Liver (tissue), 8 donors: ENCODE measurements at regions not wholly inside any gene's neighbourhood (a gene's known extent, or its start where the extent isn't known, plus 50 kb on each side); places are given as distances from the start of the nearest gene placed in this dataset. TPM values are rescaled to one million over a fixed set of nuclear protein-coding genes. Genes with fewer than 3 reads are reported as not detected.
A peak's percentile ranks its signal among the peaks of the same experiment; 100 is the strongest.

Source experiments
- DNase-seq: peaks from one replicate; pipeline ENCODE4 v3.0.0-alpha.2; 2017; ENCODE audit warnings: low spot score
- H3K27ac ChIP-seq, 2 donors: one replicate each; pipeline ENCODE4 v1.7.0; 2013; ENCODE audit warnings: inconsistent platforms in 2 of 2, low read length in 2 of 2, control low read depth in 1 of 2, low read depth in 1 of 2, mild to moderate bottlenecking in 1 of 2
- H3K27me3 ChIP-seq, 4 donors: one replicate each; pipeline versions ENCODE4 v1.6.1 to v1.7.0; 2013; ENCODE audit warnings: low read length in 3 of 4, inconsistent platforms in 1 of 4, mild to moderate bottlenecking in 1 of 4, moderate library complexity in 1 of 4; ENCODE audit not compliant: control insufficient read depth in 4 of 4, insufficient read depth in 4 of 4
- H3K36me3 ChIP-seq, 4 donors: one replicate each; pipeline versions ENCODE4 v1.6.1 to v1.7.0; 2013; ENCODE audit warnings: low read length in 3 of 4, mild to moderate bottlenecking in 3 of 4, low read depth in 1 of 4, moderate library complexity in 1 of 4; ENCODE audit not compliant: control insufficient read depth in 4 of 4, insufficient read depth in 3 of 4
- H3K4me1 ChIP-seq, 4 donors: one replicate each; pipeline versions ENCODE4 v1.6.1 to v1.7.0; 2013; ENCODE audit warnings: low read length in 3 of 4, mild to moderate bottlenecking in 3 of 4, moderate library complexity in 1 of 4; ENCODE audit not compliant: control insufficient read depth in 4 of 4, insufficient read depth in 4 of 4
- H3K4me3 ChIP-seq, 3 donors: one replicate each; pipeline versions ENCODE4 v1.6.1 to v1.7.0; 2013; ENCODE audit warnings: low read length in 3 of 3, control low read depth in 1 of 3, low read depth in 1 of 3, mild to moderate bottlenecking in 1 of 3
- H3K9ac ChIP-seq, 2 donors: one replicate each; pipeline ENCODE4 v1.7.0; 2013; ENCODE audit warnings: low read length in 2 of 2, mild to moderate bottlenecking in 2 of 2, moderate library complexity in 2 of 2, control low read depth in 1 of 2, low read depth in 1 of 2
- H3K9me3 ChIP-seq, 4 donors: one replicate each; pipeline versions ENCODE4 v1.6.1 to v1.7.0; 2013; ENCODE audit warnings: low read length in 3 of 4; ENCODE audit not compliant: control insufficient read depth in 4 of 4
- ATF3 ChIP-seq: IDR thresholded peaks from 2 replicates; pipeline ENCODE4 v1.6.1; 2016; ENCODE audit warnings: antibody characterized with exemption
- FOXA1 ChIP-seq: IDR thresholded peaks from 2 replicates; pipeline ENCODE4 v1.6.1; 2016; ENCODE audit warnings: antibody characterized with exemption
- FOXA2 ChIP-seq: IDR thresholded peaks from 2 replicates; pipeline ENCODE4 v1.6.1; 2016; ENCODE audit warnings: antibody characterized with exemption
- GABPA ChIP-seq, 2 donors: IDR thresholded peaks in 1 of 2; conservative IDR thresholded peaks in 1 of 2; 2 replicates each; pipeline ENCODE4 v1.6.1; 2016; ENCODE audit warnings: antibody characterized with exemption in 2 of 2, mild to moderate bottlenecking in 1 of 2, moderate library complexity in 1 of 2
- HNF4G ChIP-seq: IDR thresholded peaks from 2 replicates; pipeline ENCODE4 v1.6.1; 2016; ENCODE audit warnings: antibody characterized with exemption
- MAX ChIP-seq: IDR thresholded peaks from 2 replicates; pipeline ENCODE4 v1.6.1; 2016; ENCODE audit warnings: antibody characterized with exemption
- RAD21 ChIP-seq, 2 donors: IDR thresholded peaks; 2 replicates each; pipeline ENCODE4 v1.6.1; 2016; ENCODE audit warnings: antibody characterized with exemption in 2 of 2, mild to moderate bottlenecking in 2 of 2
- TAF1 ChIP-seq: conservative IDR thresholded peaks from 2 replicates; pipeline ENCODE4 v1.6.1; 2016; ENCODE audit warnings: antibody characterized with exemption, mild to moderate bottlenecking
- WGBS: extraction: QIAGEN DNeasy Blood & Tissue Kit; methylation state at CpG from one replicate; pipeline ENCODE4 v1.1.7; 2013; 5-methylcytosine and 5-hydroxymethylcytosine counted together
- small RNA-seq: library from RNA; depleted of rRNA; stranded (forward); fragments of <200 nt; gene quantifications from one replicate; pipeline ENCODE3, GENCODE V24; 2014
- donor health status: healthy.
- donor health status: healthy.
- donor health status: healthy.
- donor health status: healthy.

DNA sequence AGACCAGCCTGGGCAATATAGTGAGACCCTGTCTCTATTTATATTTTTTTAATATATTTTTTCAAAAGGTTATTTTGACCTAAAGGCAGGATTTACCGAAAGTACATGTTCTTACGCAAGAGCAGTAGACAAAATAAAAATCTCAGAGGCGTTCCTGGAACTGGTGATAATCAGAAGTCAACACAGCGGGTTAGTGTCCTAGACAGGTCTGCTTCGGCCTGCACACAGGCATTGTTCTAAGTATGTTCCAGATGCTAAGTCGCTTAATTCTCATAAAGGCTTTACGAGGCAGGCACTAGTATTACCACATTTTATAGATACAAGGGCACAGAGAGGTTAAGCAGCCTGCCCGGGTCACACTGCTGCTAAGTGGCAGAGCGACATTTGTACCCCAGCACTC, 56.9 kb upstream of the SLC25A33 start:
- Histone ChIP-seq H3K36me3 (no peaks in the 10 kb centered on the region), H3K9me3 (no peaks in the 10 kb centered on the region), H3K4me1 (peaks cover 0 to 8% (median 5%) of the 10 kb centered on the region in 4 donors), H3K27ac (no peak overlapping the region), H3K27me3 (no peaks in the 10 kb centered on the region), H3K4me3 (no peak overlapping the region), H3K9ac (no peak overlapping the region)
- no peak for DNase-seq
- TF ChIP-seq HNF4G (no peak), ATF3 (no peak), RAD21 (IDR thresholded peaks at IDR 0.05) (peak in 1 of 2 donors; percentile 6), TAF1 (no peak)
- WGBS, result 63% methylated on average over 9 of the region's 9 CpGs

- no peak overlapping the region for H3K4me3 ChIP-seq
- peaks cover 0 to 8% (median 5%) of the 10 kb centered on the region in 4 donors for H3K4me1 ChIP-seq
- 89% methylated on average over 19 of the region's 19 CpGs for WGBS
- no peak for DNase-seq
- H3K9ac ChIP-seq, result no peak overlapping the region
- H3K9me3 ChIP-seq, result no peaks in the 10 kb centered on the region
- no peaks in the 10 kb centered on the region for H3K36me3 ChIP-seq
- H3K27ac ChIP-seq, result no peak overlapping the region
- TF ChIP-seq FOXA1, result no peak
- no peak for TF ChIP-seq MAX
- H3K27me3 ChIP-seq, result no peaks in the 10 kb centered on the region
Observed at GRCh38 chr1:9482816-9483572, 56.3 kb upstream of the SLC25A33 start.

GRCh38 chr1:9486466-9487140, 52.7 kb upstream of the SLC25A33 start:
- Histone ChIP-seq H3K9me3 (no peaks in the 10 kb centered on the region), H3K9ac (no peak overlapping the region), H3K27me3 (no peaks in the 10 kb centered on the region), H3K4me3 (no peak overlapping the region), H3K27ac (no peak overlapping the region), H3K4me1 (peaks cover under 1 to 17% (median 9%) of the 10 kb centered on the region in 4 donors), H3K36me3 (no peaks in the 10 kb centered on the region)
- TF ChIP-seq FOXA2 (no peak), FOXA1 (no peak), GABPA (IDR thresholded peaks at IDR 0.05 in 1 of 2, conservative IDR thresholded peaks at IDR 0.05 in 1 of 2) (no peak), RAD21 (IDR thresholded peaks at IDR 0.05) (no peak)
- DNase-seq, result no peak
- 91% methylated on average over 12 of the region's 12 CpGs for WGBS

Small RNAs in the stretch of these regions (small RNA-seq; reads per million reads assigned to genes)
- gene RNA5SP40, result not detected
